ENCODE measurements at regions not wholly inside any gene's neighbourhood (a gene's known extent, or its start where the extent isn't known, plus 50 kb on each side); places are given as distances from the start of the nearest gene placed in this dataset.

- TF ChIP-seq POLR2A (IDR thresholded peaks at IDR 0.05): no peak
- no peak for TF ChIP-seq CTCF (IDR thresholded peaks at IDR 0.05)
- TF ChIP-seq EP300 (IDR thresholded peaks at IDR 0.05): no peak
Observed at GRCh38 chr2:120596191-120596811, 139.4 kb upstream of the GLI2 start.
